ENCODE measurements at regions not wholly inside any gene's neighbourhood (a gene's known extent, or its start where the extent isn't known, plus 50 kb on each side); places are given as distances from the start of the nearest gene placed in this dataset.

DNA sequence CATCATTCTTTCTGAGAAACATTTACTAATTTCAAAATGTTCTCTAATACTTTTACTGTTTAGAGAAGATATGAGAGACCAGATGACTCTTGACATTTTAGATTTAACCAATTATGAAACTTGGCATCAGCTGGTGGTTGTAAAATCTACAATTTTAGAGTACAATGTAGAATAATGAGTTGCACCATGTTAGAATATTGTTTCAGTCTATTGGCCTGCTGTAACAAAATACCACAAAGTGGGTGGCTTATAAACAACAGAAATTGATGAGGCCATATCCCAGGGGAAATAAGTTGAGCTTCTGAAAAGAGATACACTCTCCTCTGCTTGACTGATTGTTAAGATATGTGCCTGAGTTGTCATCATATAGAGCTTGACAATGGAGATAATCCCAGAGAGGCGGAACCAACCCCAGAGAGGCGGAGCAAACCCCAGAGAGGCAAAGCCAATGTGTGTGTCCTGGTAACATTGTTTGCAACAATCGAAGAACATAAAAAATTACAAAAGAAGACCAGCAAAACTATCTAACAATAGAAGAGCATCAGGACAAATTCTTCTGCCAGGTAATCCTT lies 373.0 kb upstream of the SLITRK1 start:
- Histone ChIP-seq H3K36me3 (replicated peaks; ENCODE audit: insufficient read depth, low read depth) (no peaks in the 10 kb centered on the region), H3K27ac (no peak overlapping the region), H4K20me1 (ENCODE audit: insufficient read depth, poor library complexity, severe bottlenecking) (no peaks in the 10 kb centered on the region), H3K79me2 (no peaks in the 10 kb centered on the region), H3K4me2 (no peak overlapping the region), H3K9me2 (replicated peaks; ENCODE audit: insufficient read depth) (no peaks in the 10 kb centered on the region), H3K9me3 (ENCODE audit: low read depth) (no peaks in the 10 kb centered on the region), H3K4me3 (no peak overlapping the region), H3K27me3 (no peaks in the 10 kb centered on the region), H2AFZ (no peak overlapping the region), H3K4me1 (ENCODE audit: insufficient read depth) (no peaks in the 10 kb centered on the region)
- TF ChIP-seq CTCF (IDR thresholded peaks at IDR 0.05; ENCODE audit: poor library complexity) (no peak), EZH2 (IDR thresholded peaks at IDR 0.05; ENCODE audit: borderline replicate concordance) (no peak), EZH2phosphoT487 (IDR thresholded peaks at IDR 0.05; ENCODE audit: low read depth, severe bottlenecking, unreplicated experiment) (no peak)
- 89% methylated on average over 3 of the region's 3 CpGs for WGBS (ENCODE audit: low lambda C conversion rate, missing lambda C conversion rate)
- DNase-seq (ENCODE audit: low spot score): no peak

DNA sequence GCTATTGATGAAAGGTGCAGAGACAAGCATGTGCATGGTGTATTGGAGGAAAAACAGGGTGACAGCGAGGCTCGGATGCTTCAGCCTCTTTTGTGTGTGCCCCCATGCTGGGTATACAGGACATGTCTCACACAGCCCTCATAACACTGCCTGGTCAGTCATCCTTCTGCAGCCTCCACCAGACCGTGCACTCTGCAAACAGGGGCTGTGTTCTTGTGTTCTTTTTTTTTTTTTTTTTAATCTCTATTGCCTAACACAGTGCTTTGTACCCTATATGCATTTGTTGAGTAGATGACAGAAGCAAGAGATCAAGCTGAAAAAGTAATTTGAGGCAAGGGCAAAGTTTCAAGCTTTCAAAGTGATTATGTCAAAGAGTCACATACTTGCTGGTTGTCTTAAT lies 367.2 kb upstream of the SLITRK1 start:
- TF ChIP-seq CTCF (IDR thresholded peaks at IDR 0.05; ENCODE audit: poor library complexity): no peak
- TF ChIP-seq EZH2 (IDR thresholded peaks at IDR 0.05; ENCODE audit: borderline replicate concordance): no peak
- no peak for TF ChIP-seq EZH2phosphoT487 (IDR thresholded peaks at IDR 0.05; ENCODE audit: low read depth, severe bottlenecking, unreplicated experiment)
- DNase-seq (ENCODE audit: low spot score): no peak
- Histone ChIP-seq H3K4me1 (ENCODE audit: insufficient read depth) (no peaks in the 10 kb centered on the region), H3K79me2 (no peaks in the 10 kb centered on the region), H3K4me3 (no peak overlapping the region), H3K4me2 (no peak overlapping the region), H3K27ac (no peak overlapping the region), H3K36me3 (replicated peaks; ENCODE audit: insufficient read depth, low read depth) (no peaks in the 10 kb centered on the region), H3K9me3 (ENCODE audit: low read depth) (no peaks in the 10 kb centered on the region), H2AFZ (no peak overlapping the region), H4K20me1 (ENCODE audit: insufficient read depth, poor library complexity, severe bottlenecking) (no peaks in the 10 kb centered on the region), H3K9me2 (replicated peaks; ENCODE audit: insufficient read depth) (no peaks in the 10 kb centered on the region), H3K27me3 (no peaks in the 10 kb centered on the region)
- 81% methylated on average over 3 of the region's 3 CpGs for WGBS (ENCODE audit: low lambda C conversion rate, missing lambda C conversion rate)

GRCh38 chr13:84243340-84243739 lies 361.1 kb upstream of the SLITRK1 start:
- H3K79me2 ChIP-seq: no peaks in the 10 kb centered on the region
- H2AFZ ChIP-seq: no peak overlapping the region
- H3K4me1 ChIP-seq (ENCODE audit: insufficient read depth): no peaks in the 10 kb centered on the region
- no peak for DNase-seq (ENCODE audit: low spot score)
- H3K27me3 ChIP-seq: no peaks in the 10 kb centered on the region
- TF ChIP-seq CTCF (IDR thresholded peaks at IDR 0.05; ENCODE audit: poor library complexity) (no peak), EZH2 (IDR thresholded peaks at IDR 0.05; ENCODE audit: borderline replicate concordance) (no peak), EZH2phosphoT487 (IDR thresholded peaks at IDR 0.05; ENCODE audit: low read depth, severe bottlenecking, unreplicated experiment) (no peak)
- WGBS (ENCODE audit: low lambda C conversion rate, missing lambda C conversion rate): 84% methylated on average over 1 of the region's 1 CpG
- no peaks in the 10 kb centered on the region for H3K36me3 ChIP-seq (replicated peaks; ENCODE audit: insufficient read depth, low read depth)
- no peak overlapping the region for H3K4me2 ChIP-seq
- H3K9me3 ChIP-seq (ENCODE audit: low read depth): no peaks in the 10 kb centered on the region
- no peak overlapping the region for H3K4me3 ChIP-seq
- H3K27ac ChIP-seq: no peak overlapping the region
- H3K9me2 ChIP-seq (replicated peaks; ENCODE audit: insufficient read depth): no peaks in the 10 kb centered on the region
- no peaks in the 10 kb centered on the region for H4K20me1 ChIP-seq (ENCODE audit: insufficient read depth, poor library complexity, severe bottlenecking)

- H3K27ac ChIP-seq: no peak overlapping the region
- H3K9me2 ChIP-seq (replicated peaks; ENCODE audit: insufficient read depth): no peaks in the 10 kb centered on the region
- H3K27me3 ChIP-seq: no peaks in the 10 kb centered on the region
- no peak for DNase-seq (ENCODE audit: low spot score)
- H3K4me1 ChIP-seq (ENCODE audit: insufficient read depth): no peaks in the 10 kb centered on the region
- no peaks in the 10 kb centered on the region for H3K36me3 ChIP-seq (replicated peaks; ENCODE audit: insufficient read depth, low read depth)
- no peaks in the 10 kb centered on the region for H3K9me3 ChIP-seq (ENCODE audit: low read depth)
- 93% methylated on average over 1 of the region's 1 CpG for WGBS (ENCODE audit: low lambda C conversion rate, missing lambda C conversion rate)
- no peak overlapping the region for H3K4me2 ChIP-seq
- H3K4me3 ChIP-seq: no peak overlapping the region
- no peak overlapping the region for H2AFZ ChIP-seq
- H4K20me1 ChIP-seq (ENCODE audit: insufficient read depth, poor library complexity, severe bottlenecking): no peaks in the 10 kb centered on the region
- TF ChIP-seq EZH2 (IDR thresholded peaks at IDR 0.05; ENCODE audit: borderline replicate concordance) (no peak), EZH2phosphoT487 (IDR thresholded peaks at IDR 0.05; ENCODE audit: low read depth, severe bottlenecking, unreplicated experiment) (no peak), CTCF (IDR thresholded peaks at IDR 0.05; ENCODE audit: poor library complexity) (no peak)
- H3K79me2 ChIP-seq: no peaks in the 10 kb centered on the region
Measured at GRCh38 chr13:84239032-84239431, 356.8 kb upstream of the SLITRK1 start.
